GM13977 (cell line): ENCODE measurements at regions not wholly inside any gene's neighbourhood (a gene's known extent, or its start where the extent isn't known, plus 50 kb on each side); places are given as distances from the start of the nearest gene placed in this dataset.

Experiments used
- DNase-seq: peaks from one replicate; pipeline ENCODE4 v3.0.0; 2012; ENCODE audit warnings: low spot score
- in situ Hi-C: fragments of 300-500 bp; cut with MboI; formaldehyde crosslinking; loops from one replicate; pipeline ENCODE4 v1.12.0; 2022; ENCODE audit warnings: low sequenced_read_pairs, low pct_unique_long_range_greater_than_20kb, mixed read lengths, inconsistent platforms; ENCODE audit not compliant: unreplicated experiment
- TF ChIP-seq, protein P1 (sequence below): IDR thresholded peaks from 2 replicates; pipeline ENCODE4 v1.5.1; 2012; ENCODE audit warnings: mild to moderate bottlenecking, control low read depth; ENCODE audit not compliant: insufficient read depth; ENCODE audit errors: extremely low read depth, missing control alignments

DNA sequence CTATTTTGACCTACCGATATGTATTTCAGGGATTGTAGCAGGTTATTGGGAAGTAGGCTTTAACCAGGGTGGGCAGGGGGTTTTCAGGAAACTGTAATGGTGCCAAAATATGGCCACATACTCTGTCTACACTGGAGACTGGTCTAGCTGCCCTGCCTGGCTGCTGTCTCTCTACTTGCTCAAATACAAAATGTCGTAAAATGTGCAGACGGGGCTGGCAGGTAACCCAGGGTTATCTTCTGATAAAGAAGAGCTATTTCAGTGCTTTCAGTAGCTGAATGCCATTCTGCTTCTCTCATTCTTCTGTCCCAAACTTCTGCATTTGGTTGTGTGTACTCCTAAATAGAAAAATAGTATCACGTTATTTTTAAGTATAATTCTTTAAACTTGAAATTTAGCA is 616.2 kb downstream of the EPM2A start:
- TF ChIP-seq, protein P1, sequence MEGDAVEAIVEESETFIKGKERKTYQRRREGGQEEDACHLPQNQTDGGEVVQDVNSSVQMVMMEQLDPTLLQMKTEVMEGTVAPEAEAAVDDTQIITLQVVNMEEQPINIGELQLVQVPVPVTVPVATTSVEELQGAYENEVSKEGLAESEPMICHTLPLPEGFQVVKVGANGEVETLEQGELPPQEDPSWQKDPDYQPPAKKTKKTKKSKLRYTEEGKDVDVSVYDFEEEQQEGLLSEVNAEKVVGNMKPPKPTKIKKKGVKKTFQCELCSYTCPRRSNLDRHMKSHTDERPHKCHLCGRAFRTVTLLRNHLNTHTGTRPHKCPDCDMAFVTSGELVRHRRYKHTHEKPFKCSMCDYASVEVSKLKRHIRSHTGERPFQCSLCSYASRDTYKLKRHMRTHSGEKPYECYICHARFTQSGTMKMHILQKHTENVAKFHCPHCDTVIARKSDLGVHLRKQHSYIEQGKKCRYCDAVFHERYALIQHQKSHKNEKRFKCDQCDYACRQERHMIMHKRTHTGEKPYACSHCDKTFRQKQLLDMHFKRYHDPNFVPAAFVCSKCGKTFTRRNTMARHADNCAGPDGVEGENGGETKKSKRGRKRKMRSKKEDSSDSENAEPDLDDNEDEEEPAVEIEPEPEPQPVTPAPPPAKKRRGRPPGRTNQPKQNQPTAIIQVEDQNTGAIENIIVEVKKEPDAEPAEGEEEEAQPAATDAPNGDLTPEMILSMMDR: no peak
- in situ Hi-C loops: no loop called here

DNA sequence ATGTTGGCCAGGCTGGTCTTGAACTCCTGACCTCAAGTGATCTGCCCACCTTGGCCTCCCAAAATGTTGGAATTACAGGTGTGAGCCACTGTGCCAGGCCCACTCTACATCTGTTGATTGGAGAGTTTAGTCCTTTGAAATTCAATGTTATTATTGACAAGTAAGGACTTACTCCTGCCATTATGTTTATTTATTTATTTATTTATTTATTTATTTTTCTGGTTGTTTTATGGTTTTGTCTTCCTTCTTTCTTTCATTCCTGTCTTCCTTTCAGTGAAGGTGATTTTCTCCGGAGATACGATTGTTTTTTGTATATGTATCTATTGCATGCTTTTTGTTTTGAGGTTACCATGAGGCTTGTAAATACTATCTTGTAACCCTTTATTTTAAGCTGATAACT is 602.6 kb downstream of the EPM2A start:
- DNase-seq: no peak
- in situ Hi-C loops: no loop called here
- TF ChIP-seq, protein P1: no peak

More for the DNA sequence above, 616.2 kb downstream of the EPM2A start:
- DNase-seq: no peak

DNA sequence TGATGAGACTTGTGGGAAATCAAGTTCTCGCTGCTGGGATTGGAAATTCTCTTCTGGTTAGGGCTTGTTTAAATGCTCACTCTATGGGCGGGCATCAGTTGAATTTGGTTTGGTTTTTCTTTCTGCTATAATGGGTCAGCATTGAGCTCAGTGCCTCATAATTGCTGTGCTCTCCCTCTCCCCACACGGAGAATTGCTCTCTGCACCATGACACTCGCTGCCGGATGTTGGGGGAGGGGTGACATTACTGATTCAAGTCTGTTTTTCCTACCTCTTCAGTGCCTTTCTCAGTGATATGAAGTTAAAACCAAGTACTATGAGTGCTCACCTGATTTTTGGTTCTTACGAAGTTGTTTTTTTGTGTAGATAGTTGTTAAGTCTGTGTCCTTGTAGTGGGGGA is 599.6 kb downstream of the EPM2A start:
- TF ChIP-seq, protein P1: no peak
- in situ Hi-C loops: no loop called here
- no peak for DNase-seq

DNA sequence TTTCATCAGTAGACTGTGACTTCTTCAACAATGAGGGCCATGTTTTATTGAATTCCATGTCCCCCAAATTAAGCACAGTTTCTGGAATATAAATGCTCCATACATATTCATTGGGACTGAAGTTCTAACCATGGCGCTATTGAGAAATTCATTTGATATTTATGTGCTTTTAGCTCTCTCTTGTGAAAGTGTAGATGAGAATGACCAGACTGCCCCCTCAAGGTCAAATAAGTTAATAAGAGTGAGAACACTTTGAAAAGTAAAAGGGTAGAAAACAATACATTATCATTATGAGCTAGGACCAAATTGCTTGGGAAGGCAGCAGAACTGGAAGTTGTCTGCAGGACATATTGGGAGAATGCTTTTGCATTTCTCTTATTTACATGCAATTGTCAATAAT is 597.9 kb downstream of the EPM2A start:
- DNase-seq: no peak
- TF ChIP-seq, protein P1: no peak
- in situ Hi-C loops: no loop called here

DNA sequence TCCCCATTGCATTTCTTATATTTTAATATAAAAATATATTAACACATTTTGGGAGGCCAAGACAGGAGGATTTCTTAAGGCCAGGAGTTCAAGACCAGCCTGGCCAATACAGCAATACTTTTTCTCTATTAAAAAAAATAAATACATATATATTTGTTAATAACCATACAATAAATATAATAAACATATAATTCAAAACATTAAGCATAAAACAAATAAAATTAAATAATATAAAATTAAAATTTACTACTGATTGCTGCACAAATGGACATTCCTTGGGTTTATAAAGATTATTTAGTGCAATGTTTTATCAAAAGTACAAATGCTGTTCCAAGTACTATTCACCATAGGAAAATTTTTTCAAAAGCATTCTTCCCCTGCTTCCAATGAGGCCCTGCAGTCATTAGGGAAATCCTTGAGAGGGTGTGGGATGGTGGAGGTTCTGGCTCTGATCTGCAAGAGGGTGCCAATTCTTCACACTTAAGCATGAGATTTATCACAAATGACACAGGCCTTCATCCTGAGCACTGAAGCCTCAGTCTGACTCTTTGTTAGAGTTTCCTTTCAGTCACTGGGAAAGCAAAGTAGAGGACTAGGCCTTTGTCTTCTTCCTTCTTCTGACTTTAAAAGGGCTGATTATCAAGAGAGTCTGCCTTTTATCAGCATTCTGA is 596.7 kb downstream of the EPM2A start:
- in situ Hi-C loops: no loop called here
- no peak for DNase-seq
- TF ChIP-seq, protein P1: no peak

DNA sequence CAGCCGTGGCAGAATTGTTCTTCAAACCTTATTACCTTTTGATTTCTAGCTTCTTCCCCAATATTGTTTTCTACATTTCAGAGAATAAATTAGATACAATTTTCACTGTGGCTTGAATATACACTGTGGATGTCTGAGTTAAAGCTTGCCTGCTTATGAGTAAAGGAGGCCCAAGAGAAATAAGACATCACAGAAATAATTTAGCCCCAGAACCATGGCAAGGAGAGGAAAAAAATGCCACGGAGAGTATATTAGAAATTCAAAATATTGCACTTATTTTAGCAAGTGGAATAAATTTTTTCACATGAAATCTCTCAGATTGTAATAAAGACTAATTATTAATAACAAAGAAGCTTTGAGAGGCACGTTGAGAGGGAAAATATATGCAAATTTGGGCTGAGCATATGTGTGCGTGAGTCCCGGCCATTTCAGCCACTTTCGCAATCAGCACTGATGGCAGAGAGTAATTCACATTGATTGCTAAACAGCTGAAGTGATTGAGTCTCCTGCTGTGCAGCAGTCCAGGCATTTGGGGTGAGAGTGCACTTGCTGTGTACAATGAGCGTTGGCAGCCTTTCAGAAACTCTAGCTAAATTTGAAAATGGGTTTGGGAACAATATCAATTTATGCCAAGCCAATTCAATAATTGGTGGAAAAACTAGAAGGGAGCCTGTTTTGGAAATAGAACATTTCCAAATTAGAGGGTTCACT is 596.0 kb downstream of the EPM2A start:
- in situ Hi-C loops: no loop called here
- no peak for DNase-seq
- TF ChIP-seq, protein P1: no peak

DNA sequence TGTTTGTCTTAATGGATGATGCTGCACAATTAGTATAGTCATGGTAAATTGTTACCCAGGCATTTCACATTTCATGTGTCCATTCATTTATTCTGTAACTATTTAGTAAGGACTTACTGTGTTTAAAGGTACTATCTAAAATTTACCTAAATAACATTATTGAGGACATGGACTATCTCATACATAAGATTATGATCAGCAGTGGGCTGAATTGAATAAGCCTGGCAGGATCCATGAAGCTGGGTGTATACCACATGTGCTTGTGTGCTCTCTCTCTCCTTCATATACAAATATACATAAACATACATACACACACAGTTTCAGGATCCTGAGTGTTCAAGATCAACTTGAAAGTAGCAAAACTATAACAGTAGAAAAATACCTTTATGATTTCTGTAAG is 595.4 kb downstream of the EPM2A start:
- TF ChIP-seq, protein P1: no peak
- in situ Hi-C loops: no loop called here

More for the DNA sequence above, 595.4 kb downstream of the EPM2A start:
- no peak for DNase-seq
